A549 (cell line): ENCODE measurements at regions not wholly inside any gene's neighbourhood (a gene's known extent, or its start where the extent isn't known, plus 50 kb on each side); places are given as distances from the start of the nearest gene placed in this dataset.

ENCODE experiments used
- ATAC-seq, 2 experiments: fragments of 200-7000 bp in 1 of 2; fragments of >200 bp in 1 of 2; cut with Nextera tagmentation in 1 of 2; cut with Tn5 transposase in 1 of 2; 3 replicates each; pipeline versions ENCODE4 v1.8.0 to v1.9.1; 2018 to 2020; ENCODE audit warnings: mild to moderate bottlenecking in 1 of 2, moderate library complexity in 1 of 2
- CTCF ChIA-PET: fragments of 300-600 bp; sonication (Branson Sonifier 250); formaldehyde crosslinking; extraction: SDS; loops from one replicate; lab custom pipeline; 2021; ENCODE audit warnings: antibody characterized with exemption, inconsistent platforms; lab: Yijun Ruan, JAX
- POLR2A ChIA-PET: fragments of 350-600 bp; formaldehyde crosslinking; extraction: SDS; loops from one replicate; lab custom pipeline; 2021; ENCODE audit warnings: antibody characterized with exemption, inconsistent platforms; lab: Yijun Ruan, JAX
- DNase-seq, 2 experiments: peaks; one replicate each; pipeline versions ENCODE4 v3.0.0 to v3.0.0-alpha.2; 2011 to 2016; ENCODE audit warnings: low read depth in 1 of 2, low spot score in 1 of 2
- FAIRE-seq: peaks from 2 replicates; lab custom pipeline; 2011; peaks lifted over from hg19 to GRCh38; lab: Jason Lieb, UNC
- H3K27ac ChIP-seq, 2 experiments: fragments of >200 bp; sonication (Bioruptor Twin); formaldehyde crosslinking; 3 replicates each; pipeline ENCODE4 v1.5.1; 2016 to 2017
- H3K4me1 ChIP-seq: fragments of >200 bp; sonication (Bioruptor Twin); formaldehyde crosslinking; 3 replicates; pipeline ENCODE4 v1.6.1; 2016
- H3K4me2 ChIP-seq: fragments of >200 bp; sonication (Bioruptor Twin); formaldehyde crosslinking; 3 replicates; pipeline ENCODE4 v1.6.1; 2016
- H3K4me3 ChIP-seq: fragments of >200 bp; sonication (Bioruptor Twin); formaldehyde crosslinking; 3 replicates; pipeline ENCODE4 v1.5.1; 2016
- H3K9me3 ChIP-seq: fragments of >200 bp; sonication (Bioruptor Twin); formaldehyde crosslinking; 3 replicates; pipeline ENCODE4 v1.6.1; 2016
- CHD2 ChIP-seq: fragments of 150-350 bp; IDR thresholded peaks from 2 replicates; pipeline ENCODE4 v1.6.1; 2014; ENCODE audit warnings: low read length; ENCODE audit not compliant: partially characterized antibody
- CHD4 ChIP-seq: fragments of 200-600 bp; sonication (generic); IDR thresholded peaks from 2 replicates; pipeline ENCODE4 v1.6.1; 2016; ENCODE audit warnings: antibody characterized with exemption, mild to moderate bottlenecking, borderline replicate concordance
- CTCF ChIP-seq: fragments of >200 bp; sonication (Bioruptor Twin); formaldehyde crosslinking; IDR thresholded peaks from 3 replicates; pipeline ENCODE4 v1.5.1; 2016
- EHF ChIP-seq: fragments of 250-450 bp; sonication (Bioruptor Pico); IDR thresholded peaks from 2 replicates; pipeline ENCODE4 v1.5.0; 2020; ENCODE audit warnings: mild to moderate bottlenecking
- FOSL2 ChIP-seq, 2 experiments: fragments of 450-650 bp in 1 of 2; fragments of >200 bp in 1 of 2; sonication (Bioruptor Twin) in 1 of 2; formaldehyde crosslinking; IDR thresholded peaks; 2 replicates each; pipeline versions ENCODE4 v1.5.0 to v1.6.1; 2016 to 2020; ENCODE audit warnings: mild to moderate bottlenecking in 1 of 2, moderate library complexity in 1 of 2
- FOXS1 ChIP-seq: fragments of 250-450 bp; sonication (Bioruptor Pico); IDR thresholded peaks from 2 replicates; pipeline ENCODE4 v1.5.0; 2020; ENCODE audit warnings: mild to moderate bottlenecking, moderate library complexity
- HDAC2 ChIP-seq: fragments of 200-600 bp; sonication (generic); IDR thresholded peaks from 2 replicates; pipeline ENCODE4 v1.6.1; 2016
- HOXB13 ChIP-seq: fragments of 250-450 bp; sonication (Bioruptor Pico); IDR thresholded peaks from 2 replicates; pipeline ENCODE4 v1.5.0; 2020; ENCODE audit warnings: low read depth, mild to moderate bottlenecking, moderate library complexity
- MAZ ChIP-seq: fragments of 150-350 bp; IDR thresholded peaks from 2 replicates; pipeline ENCODE4 v1.6.1; 2014; ENCODE audit warnings: antibody characterized with exemption, low read depth, low read length, borderline replicate concordance
- NFE2L2 ChIP-seq: fragments of 150-350 bp; conservative IDR thresholded peaks from 2 replicates; pipeline ENCODE4 v1.6.1; 2014; ENCODE audit warnings: low read length
- NPAS2 ChIP-seq: fragments of 250-450 bp; sonication (Bioruptor Pico); IDR thresholded peaks from 2 replicates; pipeline ENCODE4 v1.8.0; 2022; ENCODE audit warnings: mild to moderate bottlenecking, moderate library complexity, borderline replicate concordance
- PBX3 ChIP-seq: IDR thresholded peaks from 2 replicates; pipeline ENCODE4 v1.6.1; 2012
- PHF8 ChIP-seq: fragments of 200-600 bp; sonication (generic); IDR thresholded peaks from 2 replicates; pipeline ENCODE4 v1.6.1; 2016; ENCODE audit warnings: low read depth, mild to moderate bottlenecking, antibody characterized with exemption, moderate library complexity, borderline replicate concordance
- RAD21 ChIP-seq, 2 experiments: fragments of >200 bp in 1 of 2; sonication (Bioruptor Twin) in 1 of 2; formaldehyde crosslinking in 1 of 2; IDR thresholded peaks in 1 of 2; conservative IDR thresholded peaks in 1 of 2; 2 replicates in 1 of 2; 3 replicates in 1 of 2; pipeline ENCODE4 v1.6.1; 2012 to 2018; ENCODE audit warnings: inconsistent platforms in 1 of 2
- RCOR1 ChIP-seq: fragments of 150-350 bp; IDR thresholded peaks from 2 replicates; pipeline ENCODE4 v1.6.1; 2014; ENCODE audit warnings: antibody characterized with exemption, low read length, low read depth
- REST ChIP-seq: fragments of 200-600 bp; sonication (generic); IDR thresholded peaks from 2 replicates; pipeline ENCODE4 v1.6.1; 2016; ENCODE audit warnings: antibody characterized with exemption, mild to moderate bottlenecking, moderate library complexity
- SMC3 ChIP-seq: fragments of >200 bp; sonication (Bioruptor Twin); formaldehyde crosslinking; IDR thresholded peaks from 3 replicates; pipeline ENCODE4 v1.6.1; 2018; ENCODE audit warnings: inconsistent platforms
- ZFP36 ChIP-seq: fragments of 450-650 bp; IDR thresholded peaks from 2 replicates; pipeline ENCODE4 v1.6.1; 2014; ENCODE audit warnings: borderline replicate concordance; ENCODE audit not compliant: partially characterized antibody
- WGBS: methylation state at CpG from one replicate; pipeline ENCODE4 v1.1.6; 2017; ENCODE audit errors: missing lambda C conversion rate; 5-methylcytosine and 5-hydroxymethylcytosine counted together

- no peak for DNase-seq
- POLR2A ChIA-PET: no interaction called here
- FAIRE-seq: no peak
- TF ChIP-seq FOSL2 (IDR thresholded peaks at IDR 0.05): no peak
- TF ChIP-seq FOSL2 (CRISPR knock-in tag; IDR thresholded peaks at IDR 0.05): no peak
- no peak for TF ChIP-seq ZFP36
- no peak for TF ChIP-seq NPAS2
- no peak for TF ChIP-seq RAD21 (conservative IDR thresholded peaks at IDR 0.05 in 1 of 2, IDR thresholded peaks at IDR 0.05 in 1 of 2)
- no peak for TF ChIP-seq PBX3
- TF ChIP-seq CTCF: no peak
- no peak for TF ChIP-seq RCOR1
- no peak for TF ChIP-seq CHD4
- TF ChIP-seq HOXB13 (CRISPR knock-in tag): no peak
- TF ChIP-seq HDAC2: no peak
- TF ChIP-seq REST: no peak
- no peak for TF ChIP-seq MAZ
- Histone ChIP-seq H3K27ac (no peak overlapping the region), H3K4me3 (no peak overlapping the region), H3K4me2 (no peak overlapping the region), H3K9me3 (no peaks in the 10 kb centered on the region), H3K4me1 (no peaks in the 10 kb centered on the region)
- whole genome bisulfite sequencing: 10% methylated on average over 1 of the region's 1 CpG
- no peak for ATAC-seq
- CTCF ChIA-PET: no interaction called here
Measured at GRCh38 chr12:70185301-70185700, 57.9 kb upstream of the CNOT2 start.

GRCh38 chr12:70186436-70186835 is 56.8 kb upstream of the CNOT2 start:
- WGBS: 42% methylated on average over 3 of the region's 3 CpGs
- H3K9me3 ChIP-seq: no peaks in the 10 kb centered on the region
- H3K27ac ChIP-seq: no peak overlapping the region
- no peak for ATAC-seq
- POLR2A ChIA-PET: no interaction called here
- no peak overlapping the region for H3K4me3 ChIP-seq
- no peak overlapping the region for H3K4me2 ChIP-seq
- CTCF ChIA-PET: no interaction called here
- DNase-seq: no peak
- no peak for FAIRE-seq
- no peaks in the 10 kb centered on the region for H3K4me1 ChIP-seq
- TF ChIP-seq CHD2 (no peak), NFE2L2 (no peak), CTCF (no peak), FOXS1 (no peak), EHF (CRISPR knock-in tag) (no peak), PHF8 (no peak), SMC3 (no peak), NPAS2 (no peak)
